Stimulated activated naive CD4-positive, alpha-beta T cell (primary cell): ENCODE measurements at regions not wholly inside any gene's neighbourhood (a gene's known extent, or its start where the extent isn't known, plus 50 kb on each side); places are given as distances from the start of the nearest gene placed in this dataset.
"Not testable (repeated sequence)": the region's sequence is repeated elsewhere in the genome, so short reads cannot be mapped to it uniquely, and the experiment has no call there.

ENCODE experiments used
- DNase-seq, 6 experiments: peaks; one replicate each; lab custom pipeline; 2025; lab: John Stamatoyannopoulos, UW

DNA sequence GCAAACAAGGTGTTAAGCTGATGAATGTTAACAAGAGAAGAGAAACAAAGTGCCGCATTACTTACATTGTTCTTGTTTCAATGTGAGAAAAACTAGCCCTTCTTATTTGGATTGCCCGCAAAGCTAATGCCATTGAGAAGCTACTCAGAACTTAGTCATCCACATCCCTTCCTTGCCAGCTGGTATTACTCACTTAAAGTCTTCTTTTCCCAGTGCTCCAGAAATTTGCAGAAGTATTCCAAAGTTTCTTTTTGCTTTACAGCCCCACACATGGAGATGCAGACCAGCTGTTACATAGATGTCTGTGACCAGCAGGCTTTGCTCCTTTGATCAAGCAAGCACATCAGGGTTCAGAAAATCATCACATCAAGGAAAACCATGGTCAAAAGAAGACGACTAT lies 529.0 kb downstream of the TBC1D32 start:
- DNase-seq = no peak

DNA sequence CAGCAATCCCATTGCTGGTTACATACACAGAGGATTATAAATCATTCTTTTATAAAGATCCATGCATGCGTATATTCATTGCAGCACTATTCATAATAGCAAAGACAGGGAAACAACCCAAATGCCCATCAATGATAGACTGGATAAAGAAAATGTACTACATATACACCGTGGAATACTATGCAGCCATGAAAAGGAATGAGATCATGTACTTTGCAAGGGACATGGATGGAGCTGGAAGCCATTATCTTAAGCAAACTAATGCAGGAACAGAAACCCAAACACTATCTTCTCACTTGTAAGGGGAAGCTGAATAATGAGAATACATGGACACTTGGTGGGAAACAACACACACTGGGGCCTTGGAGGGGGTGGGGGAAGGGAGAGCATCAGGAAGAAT lies 529.7 kb downstream of the TBC1D32 start:
- DNase-seq = no peak

DNA sequence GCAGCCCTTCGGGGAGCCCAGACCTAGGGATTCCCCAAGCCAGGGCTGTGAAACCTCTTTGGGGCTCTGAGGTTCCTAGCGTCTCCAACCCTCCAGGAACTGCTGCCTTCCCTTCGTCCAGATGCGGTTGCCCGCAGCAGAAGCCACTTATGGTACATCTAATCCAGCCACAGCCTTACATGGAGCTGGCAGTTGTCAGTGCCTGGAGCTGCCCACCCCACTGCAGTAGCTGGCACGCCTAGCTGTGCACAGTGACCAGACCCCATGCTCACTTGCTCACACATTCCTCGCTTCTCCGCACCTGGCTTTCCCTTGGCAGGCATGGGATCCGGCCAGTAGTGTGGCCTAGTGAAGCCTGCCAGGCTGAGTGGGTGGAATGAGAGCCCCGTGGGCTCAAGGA lies 547.6 kb downstream of the TBC1D32 start:
- no peak for DNase-seq

DNA sequence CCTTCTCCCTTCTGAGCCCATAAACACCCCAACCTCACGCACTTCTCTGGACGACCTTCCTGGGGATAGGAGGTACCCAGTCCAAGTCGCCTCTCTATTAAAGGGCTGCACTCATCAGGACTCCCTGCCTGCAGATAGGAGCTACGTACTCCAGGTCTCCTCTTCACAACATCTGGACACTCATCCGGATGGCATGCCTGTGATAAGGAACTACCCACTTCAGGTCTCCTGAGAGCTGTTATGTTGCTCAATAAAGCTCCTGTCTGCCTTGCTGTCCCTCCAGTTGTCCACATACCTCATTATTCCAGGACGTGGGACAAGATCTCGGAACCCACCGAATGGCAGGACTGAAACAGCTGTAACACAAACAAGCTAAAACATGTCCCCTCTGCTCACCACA lies 548.0 kb downstream of the TBC1D32 start:
- DNase-seq = no peak

DNA sequence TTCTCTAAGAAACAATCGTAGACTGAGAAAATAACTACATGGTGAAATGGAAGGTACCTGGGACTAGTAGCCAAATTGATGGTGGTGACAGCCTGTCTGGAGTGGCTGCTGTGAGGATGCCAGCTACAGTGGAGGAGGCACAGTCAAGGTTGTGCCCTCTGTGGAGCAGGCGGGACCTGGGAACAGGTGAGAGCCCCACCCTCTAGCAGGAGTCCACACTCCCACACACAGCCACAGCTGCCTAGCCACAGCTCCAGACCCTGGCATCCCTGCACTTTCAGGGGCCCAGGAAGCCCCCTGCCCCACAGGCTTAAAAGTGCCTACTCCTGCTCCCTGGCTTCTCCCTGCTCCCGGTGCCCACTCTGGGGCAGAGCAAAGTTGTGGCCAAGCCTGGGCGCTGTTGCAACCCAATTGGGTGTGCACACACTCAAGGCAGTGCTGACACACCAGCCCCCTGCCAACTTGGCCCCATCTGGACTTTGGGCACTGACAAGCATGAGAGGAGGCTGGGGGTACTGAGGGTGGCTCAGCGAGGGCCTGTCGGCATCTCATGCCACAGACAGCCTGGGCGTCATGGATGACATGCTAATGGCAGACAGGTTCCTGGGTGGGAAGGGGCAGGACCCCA lies 548.7 kb downstream of the TBC1D32 start:
- no peak for DNase-seq

DNA sequence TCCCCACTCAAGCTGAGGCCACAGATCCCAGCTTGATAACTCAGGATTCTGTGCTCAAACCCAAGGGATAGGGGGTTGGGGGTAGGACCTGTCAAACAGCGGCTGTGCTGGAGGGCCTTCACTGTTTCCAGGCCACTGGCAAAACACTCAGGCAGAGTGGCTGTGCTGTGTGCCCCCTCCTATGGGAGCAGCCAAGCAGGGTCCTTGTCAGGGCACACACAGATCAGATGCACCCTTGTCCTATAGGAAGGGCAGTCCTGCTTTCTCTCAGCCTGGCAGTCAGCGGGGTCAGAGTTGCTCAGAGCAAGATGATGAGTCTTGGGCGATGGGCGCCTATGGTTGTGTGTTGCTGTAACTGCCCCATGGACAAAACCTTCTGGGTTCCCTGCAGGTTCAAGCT lies 554.8 kb downstream of the TBC1D32 start:
- DNase-seq = no peak

DNA sequence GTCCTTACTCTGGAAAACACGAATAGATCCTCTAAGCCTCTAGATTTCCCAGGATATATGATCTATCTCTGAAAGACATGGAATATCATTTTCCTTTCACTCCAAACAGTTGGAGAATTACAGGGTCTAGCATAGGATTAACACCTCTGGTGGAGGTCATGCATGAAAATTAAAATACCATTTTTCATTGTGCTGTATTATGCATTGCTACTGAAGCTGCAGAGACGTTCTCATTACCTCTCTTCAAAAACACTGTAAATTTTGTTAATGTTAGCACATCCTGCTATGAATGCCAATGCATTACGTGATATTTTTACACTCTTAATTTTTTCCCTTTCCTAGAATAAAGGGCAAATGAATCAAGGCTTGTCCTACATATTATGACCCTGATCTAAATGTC lies 558.6 kb downstream of the TBC1D32 start:
- DNase-seq = no peak

DNA sequence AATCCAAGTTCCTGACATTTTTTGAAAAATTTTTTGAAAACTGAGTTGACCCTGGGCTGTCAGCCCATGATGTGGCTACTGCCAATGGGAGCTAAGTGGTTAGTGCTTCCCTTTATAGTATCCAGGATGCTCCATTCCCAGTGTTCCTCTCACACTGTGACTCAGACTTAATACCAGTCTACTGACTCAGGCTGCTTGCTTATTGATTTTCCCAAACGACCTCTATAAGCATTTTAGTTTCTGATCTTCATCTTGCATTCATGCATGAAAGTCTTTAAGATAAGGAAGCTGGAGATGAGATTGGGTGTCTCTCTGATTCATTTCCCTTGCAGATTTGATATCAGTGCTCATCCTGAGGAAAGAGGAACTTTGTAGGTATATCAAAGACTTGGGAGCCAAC lies 560.0 kb downstream of the TBC1D32 start:
- DNase-seq = no peak

DNA sequence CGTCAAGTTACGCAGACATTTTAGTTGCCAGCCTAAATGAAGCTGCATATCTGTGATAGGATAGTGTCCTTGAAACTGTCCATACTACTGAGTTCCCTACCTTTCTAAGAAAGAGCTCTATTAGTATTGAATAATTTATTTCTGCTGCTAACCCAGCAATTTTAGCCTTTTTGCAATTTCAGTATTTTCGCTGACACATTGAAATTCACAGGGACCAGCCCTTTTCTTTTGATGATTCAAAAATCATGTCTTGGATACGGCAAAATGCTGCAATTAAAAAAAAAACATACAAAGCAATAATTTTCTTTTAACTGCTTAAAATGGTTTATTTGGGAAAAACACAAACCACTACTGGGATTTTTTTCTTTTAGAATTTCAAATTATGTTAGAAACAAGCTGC lies 563.3 kb downstream of the TBC1D32 start:
- no peak for DNase-seq

DNA sequence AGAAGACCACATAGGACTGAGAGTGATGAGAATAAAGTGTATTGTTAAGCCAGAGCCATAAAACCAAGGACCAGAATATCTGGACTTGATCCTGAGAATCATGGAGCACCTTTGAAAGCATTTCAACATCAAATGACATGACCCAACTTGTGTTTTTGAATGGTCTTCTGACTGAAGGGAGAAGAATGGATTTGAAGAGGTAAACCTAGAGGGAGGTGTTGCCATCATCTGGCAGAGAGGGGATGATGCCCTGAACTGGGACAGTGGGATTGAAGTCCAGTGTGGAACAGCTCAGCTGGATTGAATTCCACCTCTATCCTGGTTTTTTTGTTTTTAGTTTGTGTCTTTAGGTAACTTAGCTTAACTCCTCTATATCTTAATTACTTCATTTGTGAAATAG lies 570.0 kb downstream of the TBC1D32 start:
- DNase-seq = no peak

DNA sequence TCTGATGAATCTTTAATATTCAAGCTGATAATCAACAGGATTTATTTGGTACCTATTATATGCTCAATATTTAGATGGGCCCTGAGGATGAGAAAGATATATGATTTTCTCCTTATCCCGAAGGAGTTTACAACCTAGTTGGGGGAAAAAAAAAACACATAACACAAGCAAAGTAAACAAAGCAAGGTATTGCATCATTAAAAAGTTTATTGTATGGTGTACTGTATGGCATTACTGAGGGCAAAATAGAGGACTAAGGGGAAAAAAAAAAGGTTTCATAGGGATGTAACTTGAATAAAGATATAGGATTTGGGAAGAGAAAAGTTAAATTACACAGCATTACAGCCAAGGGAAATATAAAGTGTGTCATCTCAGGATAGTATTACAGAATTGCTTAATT lies 574.7 kb downstream of the TBC1D32 start:
- DNase-seq = no peak

DNA sequence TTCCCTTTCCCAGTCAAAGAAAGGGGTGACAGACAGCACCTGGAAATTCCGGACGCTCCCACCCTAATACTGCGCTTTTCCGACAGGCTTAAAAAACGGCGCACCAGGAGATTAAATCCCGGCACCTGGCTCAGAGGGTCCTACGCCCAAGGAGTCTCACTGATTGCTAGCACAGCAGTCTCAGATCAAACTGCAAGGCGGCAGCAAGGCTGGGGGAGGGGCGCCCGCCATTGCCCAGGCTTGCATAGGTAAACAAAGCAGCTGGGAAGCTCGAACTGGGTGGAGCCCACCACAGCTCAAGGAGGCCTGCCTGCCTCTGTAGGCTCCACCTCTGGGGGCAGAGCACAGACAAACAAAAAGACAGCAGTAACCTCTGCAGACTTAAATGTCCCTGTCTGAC lies 585.7 kb downstream of the TBC1D32 start:
- not testable (repeated sequence) for DNase-seq

DNA sequence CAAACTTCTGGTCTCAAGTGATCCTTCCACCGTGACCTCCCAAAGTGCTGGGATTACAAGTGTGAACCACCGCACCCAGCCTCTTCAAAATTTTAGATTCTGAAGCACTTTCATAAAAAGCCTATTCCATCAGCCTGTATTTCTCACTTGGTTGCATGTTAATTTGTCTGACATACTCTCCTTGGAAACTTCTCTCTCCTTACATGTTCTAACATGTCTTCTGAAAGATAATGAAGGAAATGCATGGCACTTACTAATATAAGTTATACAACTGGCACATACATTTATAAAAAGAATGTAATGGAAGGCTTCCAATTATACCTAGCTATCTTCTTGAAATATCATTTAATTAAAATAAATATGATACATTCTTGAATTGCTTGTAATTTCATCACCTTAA lies 597.5 kb downstream of the TBC1D32 start:
- no peak for DNase-seq

DNA sequence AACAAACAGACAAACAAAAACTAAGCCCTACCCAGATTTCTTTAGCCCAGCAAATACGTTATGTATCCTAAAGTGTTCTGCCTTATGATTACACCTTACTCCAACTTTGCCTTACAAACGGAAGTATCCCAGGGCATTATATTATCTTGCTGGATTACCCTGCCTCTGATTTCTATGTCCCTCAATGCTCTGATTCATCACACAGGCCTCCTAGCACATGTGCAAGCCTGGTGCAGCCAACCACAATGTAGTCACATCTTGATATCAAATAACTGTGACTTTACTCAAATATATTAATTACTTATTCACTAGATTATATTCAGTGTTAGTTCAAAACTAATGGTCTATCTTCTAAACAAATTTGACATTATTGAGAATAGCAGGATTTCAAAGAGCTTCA lies 598.6 kb downstream of the TBC1D32 start:
- DNase-seq = no peak

DNA sequence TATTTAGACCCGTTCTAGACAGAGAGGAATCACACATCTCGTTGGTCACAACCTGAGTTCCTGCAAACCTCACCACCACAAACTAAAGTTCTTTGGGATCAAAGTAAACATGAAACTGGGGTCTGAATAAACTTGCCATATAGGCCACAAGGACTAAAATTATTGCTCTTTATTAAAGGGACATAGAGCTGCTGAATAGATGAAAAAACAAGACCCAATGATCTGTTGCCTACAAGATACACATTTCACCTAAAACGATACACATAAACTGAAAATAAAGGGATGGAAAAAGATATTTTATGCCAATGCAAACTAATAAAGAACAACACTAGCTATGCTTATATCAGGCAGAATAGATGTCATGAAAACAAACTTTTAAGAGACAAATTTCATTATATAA lies 623.0 kb downstream of the TBC1D32 start:
- no peak for DNase-seq

DNA sequence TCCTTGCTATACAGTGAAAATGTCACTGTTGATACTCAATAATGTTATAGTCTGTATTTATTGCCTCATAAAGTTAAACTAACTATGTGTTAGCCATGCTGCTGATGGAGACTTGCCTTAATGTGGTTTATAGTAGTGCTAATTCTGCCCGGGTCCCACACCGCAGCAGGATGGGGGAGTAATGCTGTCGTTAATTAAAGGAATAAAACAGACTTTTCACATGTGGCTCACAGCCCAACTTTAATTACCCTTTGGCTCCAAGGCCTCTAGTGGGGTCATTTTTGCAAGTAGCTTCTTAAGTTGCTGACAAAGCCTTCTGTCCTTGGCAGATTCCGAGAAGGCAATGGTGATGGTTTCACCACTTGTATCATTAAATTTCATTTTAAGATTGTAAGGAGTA lies 634.3 kb downstream of the TBC1D32 start:
- no peak for DNase-seq

DNA sequence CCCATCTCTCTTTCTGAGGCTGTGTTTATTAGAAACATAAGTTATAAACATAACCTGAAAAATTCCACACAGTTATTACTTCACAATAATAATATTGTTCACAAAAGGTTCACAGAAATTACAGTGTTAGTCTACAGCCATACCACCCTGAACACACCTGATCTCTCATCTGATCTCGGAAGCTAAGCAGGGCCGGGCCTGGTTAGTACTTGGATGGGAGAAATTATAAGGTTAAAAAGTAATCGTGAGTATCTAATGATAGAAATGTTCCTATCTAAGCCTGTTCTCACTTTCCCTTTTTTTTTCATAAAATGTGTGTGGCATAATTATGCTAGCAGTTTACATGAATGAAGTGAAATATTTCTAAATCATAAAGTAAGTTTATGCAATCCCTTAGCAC lies 647.8 kb downstream of the TBC1D32 start:
- no peak for DNase-seq

DNA sequence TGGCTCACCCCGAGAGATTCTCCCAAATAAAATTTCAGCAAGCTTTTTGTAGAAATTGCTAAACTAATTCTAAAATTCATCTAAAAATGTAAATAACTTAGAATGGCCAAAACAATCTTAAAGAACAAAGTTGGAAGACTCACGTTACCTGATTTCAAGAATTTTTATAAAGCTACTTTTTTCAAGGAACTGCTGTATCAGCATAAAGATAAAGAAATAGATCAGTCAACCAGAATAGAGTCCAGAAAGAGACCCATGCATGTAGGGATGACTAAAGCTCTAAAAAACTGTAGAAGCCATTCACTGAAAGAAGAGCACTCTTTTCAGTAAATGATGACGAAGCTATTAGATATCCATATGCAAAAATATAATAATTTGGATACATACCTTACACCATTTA lies 652.1 kb downstream of the TBC1D32 start:
- no peak for DNase-seq

DNA sequence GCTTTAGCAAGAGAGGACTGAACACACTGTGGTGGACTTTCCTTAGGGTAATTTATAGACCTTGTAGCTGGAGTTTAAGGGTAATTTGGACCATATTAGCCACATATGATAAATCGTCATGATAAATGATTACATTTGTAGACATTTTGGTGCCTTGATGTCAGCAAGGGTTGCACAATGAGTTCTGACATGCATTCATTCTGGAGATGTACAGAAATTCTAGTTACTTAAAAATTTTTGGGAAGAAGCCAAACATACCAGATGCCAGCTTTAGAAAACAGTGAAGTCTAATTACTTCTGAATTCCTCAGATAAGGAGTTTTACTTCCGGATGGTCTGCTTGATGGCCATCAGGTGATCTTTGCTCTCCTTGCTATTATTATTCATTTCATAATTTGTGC lies 653.1 kb downstream of the TBC1D32 start:
- DNase-seq = no peak

DNA sequence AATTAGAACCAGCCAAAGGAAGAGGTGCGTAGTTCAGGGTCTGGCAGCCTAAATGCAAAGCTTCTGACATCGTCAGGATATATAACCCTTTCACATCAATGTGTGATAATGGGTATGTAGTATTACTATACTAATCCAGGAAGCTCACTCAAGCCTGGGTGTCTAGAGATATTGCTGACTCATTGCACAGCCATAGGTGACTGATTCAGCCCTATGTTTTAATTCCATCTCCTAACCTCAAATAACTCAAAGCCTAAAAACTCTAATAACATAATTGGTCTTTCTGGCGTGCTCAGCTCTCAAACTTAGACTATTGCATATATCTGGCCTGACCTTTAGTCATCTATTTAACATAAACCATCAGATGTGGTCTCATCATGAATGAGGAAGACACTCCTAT lies 658.4 kb downstream of the TBC1D32 start:
- no peak for DNase-seq

DNA sequence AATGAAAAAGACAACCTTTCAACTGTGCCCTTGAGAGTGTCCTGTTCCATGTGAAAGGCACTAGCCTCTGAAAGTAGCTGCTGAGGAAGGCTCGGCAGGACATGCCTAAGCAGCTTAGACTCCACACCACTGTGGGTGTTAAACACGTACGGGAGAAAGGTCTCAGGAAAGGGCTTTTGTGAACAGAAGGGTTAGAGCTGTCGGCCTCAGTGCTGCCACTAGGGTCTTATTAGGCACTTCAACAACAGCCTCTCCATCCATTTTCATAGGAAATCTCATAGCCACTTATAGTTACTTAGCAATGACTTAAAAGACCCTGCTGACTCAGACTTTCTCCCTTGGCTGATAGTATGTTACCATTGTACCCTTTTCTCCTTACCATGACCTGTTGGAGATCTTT lies 662.8 kb downstream of the TBC1D32 start:
- DNase-seq = no peak

DNA sequence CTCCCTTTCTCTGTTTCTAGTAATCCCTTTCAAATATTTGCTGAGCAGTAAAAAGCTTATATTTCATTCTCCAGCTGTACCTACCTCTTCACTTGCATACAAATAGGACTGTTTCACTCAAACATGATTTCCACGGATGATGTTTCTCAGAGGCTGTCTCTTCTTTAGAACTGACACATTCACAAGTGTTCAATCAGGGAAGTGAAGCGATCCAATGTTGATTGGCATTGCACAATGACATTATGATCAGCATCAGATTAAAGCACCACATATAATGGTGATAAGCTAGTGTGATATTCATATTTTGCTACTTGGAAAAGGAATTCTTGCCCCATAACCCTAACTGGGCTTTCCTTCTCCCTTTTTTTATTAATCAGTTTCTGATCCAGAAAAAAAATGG lies 681.8 kb downstream of the TBC1D32 start:
- DNase-seq = no peak

DNA sequence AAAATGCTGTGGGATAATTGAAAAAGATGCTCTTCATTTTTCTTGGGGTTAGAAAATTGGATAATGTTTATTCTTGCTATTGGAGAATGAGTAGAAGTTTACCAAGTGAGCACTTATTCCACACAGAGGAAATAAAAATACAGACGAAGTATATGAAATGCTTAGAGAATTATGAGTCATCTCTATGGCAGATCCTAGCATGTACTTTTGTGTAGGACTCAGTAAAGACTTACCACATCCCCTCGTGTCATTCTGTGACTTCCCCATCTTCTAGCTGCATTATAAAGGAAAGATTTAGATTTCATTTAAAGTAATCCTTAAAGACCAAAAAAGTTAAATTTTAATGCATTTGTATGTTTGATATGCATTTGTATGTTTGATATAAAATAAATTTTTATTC lies 685.6 kb downstream of the TBC1D32 start:
- DNase-seq = no peak

DNA sequence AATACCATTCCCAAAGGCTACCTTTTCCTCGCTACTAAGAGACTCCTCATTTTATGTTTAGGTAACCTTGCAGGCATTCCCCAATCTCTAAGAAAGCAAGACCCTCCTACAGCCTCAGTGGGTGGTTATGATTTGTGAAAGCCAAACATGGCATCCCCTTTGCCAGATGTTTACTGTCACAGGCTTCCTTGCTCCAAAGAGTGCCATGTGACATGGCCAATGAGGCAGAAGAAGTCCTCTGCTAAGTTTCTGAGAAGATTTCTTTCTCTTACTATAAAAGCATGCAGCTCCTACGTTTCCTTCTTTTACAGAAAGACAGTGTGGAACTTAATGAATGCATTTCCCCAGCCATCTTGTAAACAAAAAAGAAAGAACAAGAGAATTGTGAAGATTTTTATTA lies 688.2 kb downstream of the TBC1D32 start:
- DNase-seq = no peak

DNA sequence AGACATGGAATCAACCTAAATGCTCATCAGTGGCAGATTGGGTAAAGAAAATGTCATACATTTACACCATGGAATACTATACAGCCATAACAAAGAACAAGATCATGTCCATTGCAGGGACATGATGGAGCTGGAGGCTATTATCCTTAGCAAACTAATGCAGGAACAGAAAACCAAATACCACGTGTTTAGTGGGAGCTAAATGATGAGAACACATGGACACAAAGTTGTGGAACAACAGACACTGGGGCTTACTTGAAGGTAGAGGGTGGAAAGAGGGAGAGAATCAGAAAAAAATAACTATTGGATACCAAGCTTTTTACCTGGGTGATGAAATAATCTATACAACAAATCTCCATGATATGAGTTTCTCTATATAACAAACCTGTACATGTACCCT lies 701.3 kb downstream of the TBC1D32 start:
- no peak for DNase-seq
